IPS-15b (cell line): ENCODE measurements at regions not wholly inside any gene's neighbourhood (a gene's known extent, or its start where the extent isn't known, plus 50 kb on each side); places are given as distances from the start of the nearest gene placed in this dataset.

ENCODE experiments used
- H3K27me3 ChIP-seq: one replicate; pipeline ENCODE4 v1.6.1; 2013; ENCODE audit warnings: low read length; ENCODE audit not compliant: control insufficient read depth, insufficient read depth
- H3K36me3 ChIP-seq: one replicate; pipeline ENCODE4 v1.6.1; 2013; ENCODE audit warnings: low read length; ENCODE audit not compliant: control insufficient read depth, insufficient read depth
- H3K4me1 ChIP-seq: one replicate; pipeline ENCODE4 v1.6.1; 2013; ENCODE audit warnings: mild to moderate bottlenecking, low read length; ENCODE audit not compliant: control insufficient read depth, insufficient read depth
- H3K4me3 ChIP-seq: one replicate; pipeline ENCODE4 v1.5.1; 2013; ENCODE audit warnings: low read depth, low read length
- H3K9ac ChIP-seq: one replicate; pipeline ENCODE4 v1.6.1; 2013; ENCODE audit warnings: low read depth, mild to moderate bottlenecking, low read length
- H3K9me3 ChIP-seq: one replicate; pipeline ENCODE4 v1.6.1; 2013; ENCODE audit warnings: mild to moderate bottlenecking, low read length; ENCODE audit not compliant: control insufficient read depth, insufficient read depth

GRCh38 chr16:35931722-35932121, 2472.3 kb downstream of the TP53TG3F start:
- no peaks in the 10 kb centered on the region for H3K27me3 ChIP-seq
- H3K36me3 ChIP-seq: no peaks in the 10 kb centered on the region
- H3K4me3 ChIP-seq: no peak overlapping the region
- peaks cover 6% of the 10 kb centered on the region for H3K9me3 ChIP-seq
- H3K4me1 ChIP-seq: no peaks in the 10 kb centered on the region
- no peak overlapping the region for H3K9ac ChIP-seq
